HS-27A (cell line): ENCODE measurements at regions not wholly inside any gene's neighbourhood (a gene's known extent, or its start where the extent isn't known, plus 50 kb on each side); places are given as distances from the start of the nearest gene placed in this dataset.

Experiments used
- DNase-seq: peaks from one replicate; pipeline ENCODE4 v3.0.0-alpha.2; 2012; ENCODE audit warnings: low read depth, missing footprints

- DNase-seq = no peak
Observed at GRCh38 chr5:54610197-54610944, 92.8 kb downstream of the SNX18 start.

- no peak for DNase-seq
Observed at GRCh38 chr5:54608423-54609085, 91.0 kb downstream of the SNX18 start.

GRCh38 chr5:54607006-54607405, 89.4 kb downstream of the SNX18 start:
- no peak for DNase-seq

- no peak for DNase-seq
Observed at GRCh38 chr5:54603372-54603771, 85.8 kb downstream of the SNX18 start.

GRCh38 chr5:54602475-54602874, 84.9 kb downstream of the SNX18 start:
- no peak for DNase-seq

GRCh38 chr5:54601411-54602230, 84.1 kb downstream of the SNX18 start:
- no peak for DNase-seq
